Esophagus muscularis mucosa (tissue), 3 donors: ENCODE measurements at regions not wholly inside any gene's neighbourhood (a gene's known extent, or its start where the extent isn't known, plus 50 kb on each side); places are given as distances from the start of the nearest gene placed in this dataset.
"Not testable (repeated sequence)": the region's sequence is repeated elsewhere in the genome, so short reads cannot be mapped to it uniquely, and the experiment has no call there.

Experiments used
- CTCF ChIP-seq, 3 experiments: fragments of 200-600 bp in 2 of 3; fragments of 450-650 bp in 1 of 3; sonication (generic) in 2 of 3; IDR thresholded peaks; one replicate each; pipeline ENCODE4 v1.5.1; 2017 to 2019; ENCODE audit warnings: antibody characterized with exemption in 3 of 3, mild to moderate bottlenecking in 2 of 3, moderate library complexity in 1 of 3
- POLR2AphosphoS5 ChIP-seq, 2 donors: sonication (generic); formaldehyde crosslinking; IDR thresholded peaks; one replicate each; pipeline ENCODE4 v1.6.1; 2017; ENCODE audit warnings: antibody characterized with exemption in 2 of 2

GRCh38 chr15:47131450-47131849, 585.9 kb upstream of the SEMA6D start:
- not testable (repeated sequence) for TF ChIP-seq CTCF, POLR2AphosphoS5 (IDR thresholded peaks at IDR 0.05)
